Ovary (tissue), 7 donors: ENCODE measurements at regions not wholly inside any gene's neighbourhood (a gene's known extent, or its start where the extent isn't known, plus 50 kb on each side); places are given as distances from the start of the nearest gene placed in this dataset.

ENCODE experiments used
- DNase-seq, 5 donors: peaks; one replicate each; pipeline ENCODE4 v3.0.0-alpha.2; 2019 to 2020
- H3K27ac ChIP-seq, 2 donors: fragments of 200-600 bp; one replicate each; pipeline versions ENCODE4 v1.5.1 to v1.8.0; 2019 to 2022
- H3K27me3 ChIP-seq: fragments of 200-600 bp; one replicate; pipeline ENCODE4 v1.8.0; 2022
- H3K36me3 ChIP-seq: fragments of 200-600 bp; sonication (generic); one replicate; pipeline ENCODE4 v1.5.1; 2019
- H3K4me1 ChIP-seq: one replicate; pipeline ENCODE4 v1.8.1; 2013; ENCODE audit warnings: mild to moderate bottlenecking, moderate library complexity; ENCODE audit not compliant: insufficient read depth
- H3K4me3 ChIP-seq: fragments of 200-600 bp; sonication (generic); one replicate; pipeline ENCODE4 v1.5.1; 2017
- H3K9me3 ChIP-seq, 2 donors: fragments of 200-600 bp in 1 of 2; sonication (generic) in 1 of 2; one replicate each; pipeline versions ENCODE4 v1.5.1 to v1.8.1; 2013 to 2019; ENCODE audit warnings: mild to moderate bottlenecking in 1 of 2, moderate library complexity in 1 of 2
- EP300 ChIP-seq: sonication (generic); formaldehyde crosslinking; IDR thresholded peaks from one replicate; pipeline ENCODE4 v1.6.1; 2017; ENCODE audit warnings: antibody characterized with exemption
- POLR2A ChIP-seq: fragments of 450-650 bp; IDR thresholded peaks from one replicate; pipeline ENCODE4 v1.6.1; 2017; ENCODE audit warnings: antibody characterized with exemption, mild to moderate bottlenecking, moderate library complexity
- WGBS, 3 donors: extraction: QIAGEN DNeasy Blood & Tissue Kit in 1 of 3; methylation state at CpG; one replicate each; pipeline versions ENCODE4 v1.1.5 to v1.1.7; 2013 to 2017; 5-methylcytosine and 5-hydroxymethylcytosine counted together
- intact Hi-C, 4 donors: fragments of 100-400 bp; cut with DNase I; formaldehyde crosslinking; loops; one replicate each; pipeline versions ENCODE4 v1.11.0 to v1.15.1; 2022 to 2023
- TF ChIP-seq, protein P1 (sequence below), 3 donors: fragments of 450-650 bp in 2 of 3; fragments of 200-600 bp in 1 of 3; IDR thresholded peaks; one replicate each; pipeline versions ENCODE4 v1.5.1 to v1.8.0; 2016 to 2022; ENCODE audit warnings: antibody characterized with exemption in 3 of 3, mild to moderate bottlenecking in 1 of 3
- donor health status: DM: no; HTN: no; CAD: no; lungs with moderate emphysema.
- donor health status: DM: no; HTN: no; CAD: no.
- donor health status: Bipolar disorder and iron deficiency.
- donor health status: DM: no; HTN: no; CAD: no.
- donor health status: DM: yes; HTN: yes; CAD: no.

- 60 to 73% (median 68%) methylated on average over 19 of the region's 19 CpGs for WGBS, 3 donors
- TF ChIP-seq, protein P1, sequence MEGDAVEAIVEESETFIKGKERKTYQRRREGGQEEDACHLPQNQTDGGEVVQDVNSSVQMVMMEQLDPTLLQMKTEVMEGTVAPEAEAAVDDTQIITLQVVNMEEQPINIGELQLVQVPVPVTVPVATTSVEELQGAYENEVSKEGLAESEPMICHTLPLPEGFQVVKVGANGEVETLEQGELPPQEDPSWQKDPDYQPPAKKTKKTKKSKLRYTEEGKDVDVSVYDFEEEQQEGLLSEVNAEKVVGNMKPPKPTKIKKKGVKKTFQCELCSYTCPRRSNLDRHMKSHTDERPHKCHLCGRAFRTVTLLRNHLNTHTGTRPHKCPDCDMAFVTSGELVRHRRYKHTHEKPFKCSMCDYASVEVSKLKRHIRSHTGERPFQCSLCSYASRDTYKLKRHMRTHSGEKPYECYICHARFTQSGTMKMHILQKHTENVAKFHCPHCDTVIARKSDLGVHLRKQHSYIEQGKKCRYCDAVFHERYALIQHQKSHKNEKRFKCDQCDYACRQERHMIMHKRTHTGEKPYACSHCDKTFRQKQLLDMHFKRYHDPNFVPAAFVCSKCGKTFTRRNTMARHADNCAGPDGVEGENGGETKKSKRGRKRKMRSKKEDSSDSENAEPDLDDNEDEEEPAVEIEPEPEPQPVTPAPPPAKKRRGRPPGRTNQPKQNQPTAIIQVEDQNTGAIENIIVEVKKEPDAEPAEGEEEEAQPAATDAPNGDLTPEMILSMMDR (IDR thresholded peaks at IDR 0.05) = peak; percentile 55 to 69 (median 63)
- no peak for TF ChIP-seq EP300
- no peak for TF ChIP-seq POLR2A
- peak in 1 of 5 donors; percentile 25 for DNase-seq
- intact Hi-C loops = loop anchor here in 1 of 4 donors (5.0 kb wide), 1 partner anchor 378 kb away; no protein-coding TSS in a partner anchor
- H3K27me3 ChIP-seq = no peaks in the 10 kb centered on the region
- no peaks in the 10 kb centered on the region for H3K9me3 ChIP-seq
- H3K36me3 ChIP-seq = no peaks in the 10 kb centered on the region
- no peak overlapping the region for H3K27ac ChIP-seq
- no peaks in the 10 kb centered on the region for H3K4me1 ChIP-seq
- no peak overlapping the region for H3K4me3 ChIP-seq
Measured at GRCh38 chr1:70509996-70510876, 99.2 kb downstream of the CTH start.

- H3K36me3 ChIP-seq = no peaks in the 10 kb centered on the region
- no peaks in the 10 kb centered on the region for H3K27me3 ChIP-seq
- DNase-seq = no peak
- no peaks in the 10 kb centered on the region for H3K9me3 ChIP-seq
- no peak overlapping the region for H3K4me3 ChIP-seq
- TF ChIP-seq POLR2A (no peak), EP300 (no peak)
- TF ChIP-seq, protein P1 (IDR thresholded peaks at IDR 0.05) = no peak
- 67 to 86% (median 83%) methylated on average over 2 of the region's 2 CpGs for WGBS, 3 donors
- H3K4me1 ChIP-seq = no peaks in the 10 kb centered on the region
- intact Hi-C loops = no loop called here
- no peak overlapping the region for H3K27ac ChIP-seq
Measured at GRCh38 chr1:70517444-70517843, 106.4 kb downstream of the CTH start.

DNA sequence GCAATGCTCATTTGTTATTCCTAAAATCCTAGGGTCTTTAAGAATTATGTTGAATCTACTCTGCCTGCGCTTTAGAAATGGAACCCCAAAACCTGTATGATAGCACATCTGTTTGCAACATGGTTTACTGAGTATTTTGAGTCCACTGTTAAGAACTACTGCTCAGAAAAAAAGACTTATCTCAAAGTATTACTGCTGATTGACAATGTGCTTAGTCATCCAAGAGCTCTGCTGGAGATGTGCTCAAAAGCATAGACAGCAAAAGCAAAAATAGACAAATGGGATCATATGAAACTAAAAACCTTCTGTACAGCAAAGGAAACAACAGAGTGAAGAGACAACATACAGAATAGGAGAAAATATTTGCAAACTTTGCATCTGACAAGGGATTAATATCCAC is 107.0 kb downstream of the CTH start:
- H3K36me3 ChIP-seq = no peaks in the 10 kb centered on the region
- H3K4me1 ChIP-seq = no peaks in the 10 kb centered on the region
- TF ChIP-seq, protein P1 (IDR thresholded peaks at IDR 0.05) = no peak
- no peak for TF ChIP-seq EP300
- no peak for TF ChIP-seq POLR2A
- H3K27ac ChIP-seq = no peak overlapping the region
- intact Hi-C loops = no loop called here
- H3K4me3 ChIP-seq = no peak overlapping the region
- 92 to 98% (median 98%) methylated on average over 1 of the region's 1 CpG for WGBS, 3 donors
- no peak for DNase-seq
- H3K9me3 ChIP-seq = no peaks in the 10 kb centered on the region
- no peaks in the 10 kb centered on the region for H3K27me3 ChIP-seq

- Histone ChIP-seq H3K4me1 (no peaks in the 10 kb centered on the region), H3K27ac (no peak overlapping the region), H3K9me3 (no peaks in the 10 kb centered on the region), H3K36me3 (no peaks in the 10 kb centered on the region), H3K4me3 (no peak overlapping the region), H3K27me3 (no peaks in the 10 kb centered on the region)
- intact Hi-C loops = loop anchor here in 2 of 4 donors (5.0 to 10.0 kb wide), 3 partner anchors 516 to 836 kb away; partner anchors contain the start of gene PTGER3 (in 2 of the 2)
- DNase-seq = peak in 3 of 5 donors; percentile 18 to 42 (median 18)
- WGBS, 3 donors = 34 to 37% (median 34%) methylated on average over 12 of the region's 12 CpGs
- no peak for TF ChIP-seq EP300
- TF ChIP-seq, protein P1 (IDR thresholded peaks at IDR 0.05) = peak in 2 of 3 donors; percentile 8 to 43
- TF ChIP-seq POLR2A = no peak
Measured at GRCh38 chr1:70528590-70529333, 117.7 kb downstream of the CTH start.
